GM19467 (cell line): ENCODE measurements at regions not wholly inside any gene's neighbourhood (a gene's known extent, or its start where the extent isn't known, plus 50 kb on each side); places are given as distances from the start of the nearest gene placed in this dataset.

Experiments
- ATAC-seq: cut with Tn5 transposase; IDR thresholded peaks from one replicate; pipeline ENCODE4 v1.9.1; 2021; ENCODE audit warnings: mild to moderate bottlenecking, moderate library complexity; ENCODE audit not compliant: unreplicated experiment

- no peak for ATAC-seq
These were observed 51.7 kb upstream of the NFASC start for GRCh38 chr1:204818998-204819397.

GRCh38 chr1:204819495-204819894, 51.2 kb upstream of the NFASC start:
- no peak for ATAC-seq
